Panc1 (cell line): ENCODE measurements at regions not wholly inside any gene's neighbourhood (a gene's known extent, or its start where the extent isn't known, plus 50 kb on each side); places are given as distances from the start of the nearest gene placed in this dataset.

Experiments used
- CTCF ChIP-seq: fragments of 450-650 bp; IDR thresholded peaks from 2 replicates; pipeline ENCODE4 v1.5.1; 2017; ENCODE audit warnings: mild to moderate bottlenecking
- POLR2AphosphoS5 ChIP-seq: IDR thresholded peaks from 2 replicates; pipeline ENCODE4 v1.6.1; 2012; ENCODE audit warnings: mild to moderate bottlenecking, low read depth, low read length, moderate library complexity
- SIN3A ChIP-seq: IDR thresholded peaks from 2 replicates; pipeline ENCODE4 v1.6.1; 2012; ENCODE audit warnings: low read depth, mild to moderate bottlenecking, low read length, moderate library complexity, borderline replicate concordance; ENCODE audit not compliant: insufficient read depth
- TCF7L2 ChIP-seq: IDR thresholded peaks from 2 replicates; pipeline ENCODE4 v1.6.1; 2011; ENCODE audit warnings: mild to moderate bottlenecking, low read depth, low read length, inconsistent platforms
- TF ChIP-seq, protein P1 (sequence below), 2 experiments: IDR thresholded peaks; 2 replicates each; pipeline ENCODE4 v1.6.1; 2011 to 2012; ENCODE audit warnings: low read depth in 2 of 2, control low read depth in 1 of 2, low read length in 1 of 2, mild to moderate bottlenecking in 1 of 2, moderate library complexity in 1 of 2; ENCODE audit not compliant: insufficient read depth in 1 of 2

- TF ChIP-seq CTCF (no peak), POLR2AphosphoS5 (no peak), TCF7L2 (no peak), SIN3A (no peak)
- TF ChIP-seq, protein P1, sequence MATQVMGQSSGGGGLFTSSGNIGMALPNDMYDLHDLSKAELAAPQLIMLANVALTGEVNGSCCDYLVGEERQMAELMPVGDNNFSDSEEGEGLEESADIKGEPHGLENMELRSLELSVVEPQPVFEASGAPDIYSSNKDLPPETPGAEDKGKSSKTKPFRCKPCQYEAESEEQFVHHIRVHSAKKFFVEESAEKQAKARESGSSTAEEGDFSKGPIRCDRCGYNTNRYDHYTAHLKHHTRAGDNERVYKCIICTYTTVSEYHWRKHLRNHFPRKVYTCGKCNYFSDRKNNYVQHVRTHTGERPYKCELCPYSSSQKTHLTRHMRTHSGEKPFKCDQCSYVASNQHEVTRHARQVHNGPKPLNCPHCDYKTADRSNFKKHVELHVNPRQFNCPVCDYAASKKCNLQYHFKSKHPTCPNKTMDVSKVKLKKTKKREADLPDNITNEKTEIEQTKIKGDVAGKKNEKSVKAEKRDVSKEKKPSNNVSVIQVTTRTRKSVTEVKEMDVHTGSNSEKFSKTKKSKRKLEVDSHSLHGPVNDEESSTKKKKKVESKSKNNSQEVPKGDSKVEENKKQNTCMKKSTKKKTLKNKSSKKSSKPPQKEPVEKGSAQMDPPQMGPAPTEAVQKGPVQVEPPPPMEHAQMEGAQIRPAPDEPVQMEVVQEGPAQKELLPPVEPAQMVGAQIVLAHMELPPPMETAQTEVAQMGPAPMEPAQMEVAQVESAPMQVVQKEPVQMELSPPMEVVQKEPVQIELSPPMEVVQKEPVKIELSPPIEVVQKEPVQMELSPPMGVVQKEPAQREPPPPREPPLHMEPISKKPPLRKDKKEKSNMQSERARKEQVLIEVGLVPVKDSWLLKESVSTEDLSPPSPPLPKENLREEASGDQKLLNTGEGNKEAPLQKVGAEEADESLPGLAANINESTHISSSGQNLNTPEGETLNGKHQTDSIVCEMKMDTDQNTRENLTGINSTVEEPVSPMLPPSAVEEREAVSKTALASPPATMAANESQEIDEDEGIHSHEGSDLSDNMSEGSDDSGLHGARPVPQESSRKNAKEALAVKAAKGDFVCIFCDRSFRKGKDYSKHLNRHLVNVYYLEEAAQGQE (IDR thresholded peaks at IDR 0.05; ENCODE audit: insufficient read depth in 1 of 2, low read depth in 2 of 2, low read length in 1 of 2) = no peak
Measured at GRCh38 chr2:237238249-237238648, 152.6 kb downstream of the COPS8 start.
